BE2C (cell line): ENCODE measurements at regions not wholly inside any gene's neighbourhood (a gene's known extent, or its start where the extent isn't known, plus 50 kb on each side); places are given as distances from the start of the nearest gene placed in this dataset.

Source experiments
- DNase-seq: peaks from one replicate; pipeline ENCODE4 v3.0.0-alpha.2; 2020
- H3K27me3 ChIP-seq: fragments of 250-450 bp; sonication (Bioruptor Pico); 2 replicates; pipeline ENCODE4 v1.5.1; 2020; ENCODE audit warnings: mild to moderate bottlenecking
- H3K36me3 ChIP-seq: fragments of 250-450 bp; sonication (Bioruptor Pico); 2 replicates; pipeline ENCODE4 v1.5.1; 2020; ENCODE audit warnings: mild to moderate bottlenecking
- H3K4me1 ChIP-seq: fragments of 250-450 bp; sonication (Bioruptor Pico); 2 replicates; pipeline ENCODE4 v1.5.1; 2020
- H3K4me3 ChIP-seq: 2 replicates; pipeline ENCODE4 v1.5.1; 2011; ENCODE audit warnings: low read depth, low read length
- H3K9me3 ChIP-seq: fragments of 250-450 bp; sonication (Bioruptor Pico); 2 replicates; pipeline ENCODE4 v1.5.1; 2020
- CTCF ChIP-seq: IDR thresholded peaks from 2 replicates; pipeline ENCODE4 v1.5.1; 2012; ENCODE audit warnings: mild to moderate bottlenecking, low read depth, low read length

- no peak for DNase-seq
- TF ChIP-seq CTCF, result no peak
- Histone ChIP-seq H3K9me3 (no peaks in the 10 kb centered on the region), H3K4me3 (no peak overlapping the region), H3K27me3 (no peaks in the 10 kb centered on the region), H3K4me1 (no peaks in the 10 kb centered on the region), H3K36me3 (no peaks in the 10 kb centered on the region)
Observed at GRCh38 chr20:7347409-7347808, 579.9 kb downstream of the BMP2 start.

GRCh38 chr20:7348253-7348652 lies 580.8 kb downstream of the BMP2 start:
- Histone ChIP-seq H3K4me1 (no peaks in the 10 kb centered on the region), H3K27me3 (no peaks in the 10 kb centered on the region), H3K36me3 (no peaks in the 10 kb centered on the region), H3K9me3 (no peaks in the 10 kb centered on the region), H3K4me3 (no peak overlapping the region)
- TF ChIP-seq CTCF, result no peak
- no peak for DNase-seq

GRCh38 chr20:7352165-7352564 lies 584.7 kb downstream of the BMP2 start:
- no peak overlapping the region for H3K4me3 ChIP-seq
- H3K36me3 ChIP-seq, result no peaks in the 10 kb centered on the region
- no peak for TF ChIP-seq CTCF
- H3K9me3 ChIP-seq, result no peaks in the 10 kb centered on the region
- no peaks in the 10 kb centered on the region for H3K4me1 ChIP-seq
- H3K27me3 ChIP-seq, result no peaks in the 10 kb centered on the region
- DNase-seq, result no peak

- H3K9me3 ChIP-seq, result no peaks in the 10 kb centered on the region
- H3K4me3 ChIP-seq, result no peak overlapping the region
- no peaks in the 10 kb centered on the region for H3K27me3 ChIP-seq
- H3K36me3 ChIP-seq, result no peaks in the 10 kb centered on the region
- no peak for DNase-seq
- TF ChIP-seq CTCF, result no peak
- H3K4me1 ChIP-seq, result no peaks in the 10 kb centered on the region
Observed at GRCh38 chr20:7355051-7355450, 585.2 kb downstream of the HAO1 start.

- H3K9me3 ChIP-seq, result no peaks in the 10 kb centered on the region
Observed at GRCh38 chr20:7358670-7359069, 581.6 kb downstream of the HAO1 start.

GRCh38 chr20:7359739-7360138 lies 580.5 kb downstream of the HAO1 start:
- no peaks in the 10 kb centered on the region for H3K27me3 ChIP-seq
- no peak for DNase-seq
- no peak overlapping the region for H3K4me3 ChIP-seq
- no peaks in the 10 kb centered on the region for H3K4me1 ChIP-seq
- H3K36me3 ChIP-seq, result no peaks in the 10 kb centered on the region
- no peaks in the 10 kb centered on the region for H3K9me3 ChIP-seq
- no peak for TF ChIP-seq CTCF

More at GRCh38 chr20:7358670-7359069, 581.6 kb downstream of the HAO1 start:
- TF ChIP-seq CTCF, result no peak
- no peaks in the 10 kb centered on the region for H3K4me1 ChIP-seq
- no peaks in the 10 kb centered on the region for H3K27me3 ChIP-seq
- H3K4me3 ChIP-seq, result no peak overlapping the region
- DNase-seq, result no peak
- no peaks in the 10 kb centered on the region for H3K36me3 ChIP-seq
